ENCODE measurements at regions not wholly inside any gene's neighbourhood (a gene's known extent, or its start where the extent isn't known, plus 50 kb on each side); places are given as distances from the start of the nearest gene placed in this dataset.

GRCh38 chr13:63542770-63543169 is 2127.1 kb upstream of the PCDH20 start:
- Histone ChIP-seq H3T11ph (ENCODE audit: low read length) (no peak overlapping the region), H2AFZ (ENCODE audit: low read length) (no peak overlapping the region), H3K4ac (ENCODE audit: low read depth, low read length) (no peak overlapping the region), H4K5ac (ENCODE audit: insufficient read length, low read depth, low read length) (no peak overlapping the region), H3K79me2 (ENCODE audit: insufficient read depth, low read length) (no peaks in the 10 kb centered on the region), H2BK5ac (ENCODE audit: insufficient read length, low read length) (no peak overlapping the region), H3K79me1 (ENCODE audit: insufficient read depth, low read depth, low read length, poor library complexity, severe bottlenecking) (no peaks in the 10 kb centered on the region), H4K20me1 (ENCODE audit: control insufficient read depth, insufficient read depth, insufficient read length) (no peaks in the 10 kb centered on the region), H3K27ac (ENCODE audit: insufficient read length, low read depth, low read length) (no peak overlapping the region), H4K91ac (ENCODE audit: insufficient read length, low read depth, low read length) (no peak overlapping the region), H3K23me2 (ENCODE audit: insufficient read length, low read depth, low read length, poor library complexity, severe bottlenecking) (no peaks in the 10 kb centered on the region), H2BK20ac (ENCODE audit: low read depth, low read length, poor library complexity, severe bottlenecking) (no peak overlapping the region), H3K9me3 (ENCODE audit: control insufficient read depth, low read depth, low read length) (no peaks in the 10 kb centered on the region), H2BK15ac (ENCODE audit: low read depth, low read length) (no peak overlapping the region), H3K18ac (ENCODE audit: insufficient read length, low read depth, low read length) (no peak overlapping the region), H3K56ac (ENCODE audit: insufficient read length, low read depth, low read length) (no peak overlapping the region), H3K27me3 (ENCODE audit: insufficient read depth, low read length) (peaks cover 9% of the 10 kb centered on the region; the same call in 1 of the 2 replicates), H3K14ac (ENCODE audit: insufficient read depth, low read length) (no peak overlapping the region), H4K8ac (replicated peaks; ENCODE audit: insufficient read length, low read depth, low read length) (no peak overlapping the region), H3K4me1 (ENCODE audit: insufficient read depth, low read length) (no peaks in the 10 kb centered on the region), H3K23ac (ENCODE audit: insufficient read length, low read depth, low read length) (no peak overlapping the region), H2AK5ac (ENCODE audit: insufficient read length, low read length) (no peak overlapping the region), H3K4me2 (ENCODE audit: insufficient read depth, insufficient read length, low read length) (no peak overlapping the region), H2BK12ac (ENCODE audit: insufficient read length, low read depth, low read length) (no peak overlapping the region), H2BK120ac (ENCODE audit: low read depth, low read length, poor library complexity, severe bottlenecking) (no peak overlapping the region), H3K9ac (ENCODE audit: extremely low read depth, insufficient read length, low read length) (no peak overlapping the region)
- H3K4me1 Mint-ChIP-seq, result peaks cover 10 to 13% of the 10 kb centered on the region in 2 experiments
- no peaks in the 10 kb centered on the region for H3K36me3 Mint-ChIP-seq (ENCODE audit: insufficient read depth in 1 of 3, low read depth in 3 of 3)
- peaks cover 35% of the 10 kb centered on the region for H3K27me3 Mint-ChIP-seq (ENCODE audit: low read depth)
- TF ChIP-seq CTCF (conservative IDR thresholded peaks at IDR 0.05), result no peak
- no peak overlapping the region for H3K4me3 Mint-ChIP-seq
- H3K9me3 Mint-ChIP-seq, result no peaks in the 10 kb centered on the region; a peak in 1 of 5 replicates
- DNase-seq, result no peak
- WGBS (ENCODE audit: extremely low coverage, insufficient read length, low lambda C conversion rate), result no CpG with 5 or more reads among the region's 1 CpG
- H3K27ac Mint-ChIP-seq, result no peak overlapping the region
